ENCODE measurements at regions not wholly inside any gene's neighbourhood (a gene's known extent, or its start where the extent isn't known, plus 50 kb on each side); places are given as distances from the start of the nearest gene placed in this dataset.

DNA sequence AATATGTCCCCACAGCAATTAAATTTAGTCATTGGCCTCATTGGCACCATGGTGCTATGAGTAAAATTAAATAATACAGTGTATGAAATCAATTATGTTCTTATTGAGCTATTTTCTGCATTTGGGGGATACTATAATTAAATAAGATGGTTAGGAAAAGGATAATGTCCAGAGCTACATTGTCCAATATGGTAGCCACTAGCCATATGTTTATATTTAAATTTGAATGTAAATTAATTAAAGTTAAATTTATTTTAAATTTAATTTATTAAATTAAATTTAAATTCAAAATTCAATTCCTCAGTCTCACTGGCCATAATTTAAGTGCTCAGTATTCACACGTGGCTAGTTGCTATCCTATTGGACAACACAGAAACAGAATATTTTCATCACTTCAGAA lies 115.7 kb downstream of the SPATA31D1 start:
- Histone ChIP-seq H3K4me2 (ENCODE audit: insufficient read depth, insufficient read length, low read length) (no peak overlapping the region), H3K79me1 (ENCODE audit: insufficient read depth, low read depth, low read length, poor library complexity, severe bottlenecking) (no peaks in the 10 kb centered on the region), H3K27me3 (ENCODE audit: insufficient read depth, low read length) (no peaks in the 10 kb centered on the region), H3K9me3 (ENCODE audit: control insufficient read depth, low read depth, low read length) (no peaks in the 10 kb centered on the region), H2AK5ac (ENCODE audit: insufficient read length, low read length) (no peak overlapping the region), H2BK120ac (ENCODE audit: low read depth, low read length, poor library complexity, severe bottlenecking) (no peak overlapping the region), H3K27ac (ENCODE audit: insufficient read length, low read depth, low read length) (no peak overlapping the region), H2BK15ac (ENCODE audit: low read depth, low read length) (no peak overlapping the region), H3K18ac (ENCODE audit: insufficient read length, low read depth, low read length) (no peak overlapping the region), H2AFZ (ENCODE audit: low read length) (no peak overlapping the region), H4K91ac (ENCODE audit: insufficient read length, low read depth, low read length) (no peak overlapping the region), H3K4ac (ENCODE audit: low read depth, low read length) (no peak overlapping the region), H3K9ac (ENCODE audit: extremely low read depth, insufficient read length, low read length) (no peak overlapping the region), H4K20me1 (ENCODE audit: control insufficient read depth, insufficient read depth, insufficient read length) (no peaks in the 10 kb centered on the region), H4K8ac (replicated peaks; ENCODE audit: insufficient read length, low read depth, low read length) (no peak overlapping the region), H3K23me2 (ENCODE audit: insufficient read length, low read depth, low read length, poor library complexity, severe bottlenecking) (no peaks in the 10 kb centered on the region), H2BK20ac (ENCODE audit: low read depth, low read length, poor library complexity, severe bottlenecking) (no peak overlapping the region), H3K23ac (ENCODE audit: insufficient read length, low read depth, low read length) (no peak overlapping the region), H3K14ac (ENCODE audit: insufficient read depth, low read length) (no peak overlapping the region), H2BK12ac (ENCODE audit: insufficient read length, low read depth, low read length) (no peak overlapping the region), H3T11ph (ENCODE audit: low read length) (no peak overlapping the region), H3K79me2 (ENCODE audit: insufficient read depth, low read length) (no peaks in the 10 kb centered on the region), H3K4me1 (ENCODE audit: insufficient read depth, low read length) (no peaks in the 10 kb centered on the region; the same call in 1 of the 2 replicates), H3K56ac (ENCODE audit: insufficient read length, low read depth, low read length) (no peak overlapping the region), H4K5ac (ENCODE audit: insufficient read length, low read depth, low read length) (no peak overlapping the region), H2BK5ac (ENCODE audit: insufficient read length, low read length) (no peak overlapping the region)
- TF ChIP-seq, protein P1, sequence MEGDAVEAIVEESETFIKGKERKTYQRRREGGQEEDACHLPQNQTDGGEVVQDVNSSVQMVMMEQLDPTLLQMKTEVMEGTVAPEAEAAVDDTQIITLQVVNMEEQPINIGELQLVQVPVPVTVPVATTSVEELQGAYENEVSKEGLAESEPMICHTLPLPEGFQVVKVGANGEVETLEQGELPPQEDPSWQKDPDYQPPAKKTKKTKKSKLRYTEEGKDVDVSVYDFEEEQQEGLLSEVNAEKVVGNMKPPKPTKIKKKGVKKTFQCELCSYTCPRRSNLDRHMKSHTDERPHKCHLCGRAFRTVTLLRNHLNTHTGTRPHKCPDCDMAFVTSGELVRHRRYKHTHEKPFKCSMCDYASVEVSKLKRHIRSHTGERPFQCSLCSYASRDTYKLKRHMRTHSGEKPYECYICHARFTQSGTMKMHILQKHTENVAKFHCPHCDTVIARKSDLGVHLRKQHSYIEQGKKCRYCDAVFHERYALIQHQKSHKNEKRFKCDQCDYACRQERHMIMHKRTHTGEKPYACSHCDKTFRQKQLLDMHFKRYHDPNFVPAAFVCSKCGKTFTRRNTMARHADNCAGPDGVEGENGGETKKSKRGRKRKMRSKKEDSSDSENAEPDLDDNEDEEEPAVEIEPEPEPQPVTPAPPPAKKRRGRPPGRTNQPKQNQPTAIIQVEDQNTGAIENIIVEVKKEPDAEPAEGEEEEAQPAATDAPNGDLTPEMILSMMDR (conservative IDR thresholded peaks at IDR 0.05) = no peak
- H3K4me3 Mint-ChIP-seq = no peak overlapping the region
- no peaks in the 10 kb centered on the region for H3K27me3 Mint-ChIP-seq (ENCODE audit: low read depth)
- DNase-seq = no peak
- H3K9me3 Mint-ChIP-seq = peaks cover 21 to 23% of the 10 kb centered on the region in 2 experiments
- H3K36me3 Mint-ChIP-seq (ENCODE audit: insufficient read depth in 1 of 3, low read depth in 3 of 3) = peaks cover 14 to 24% (median 15%) of the 10 kb centered on the region in 3 experiments
- WGBS (ENCODE audit: extremely low coverage, insufficient read length, low lambda C conversion rate) = no CpG with 5 or more reads among the region's 1 CpG
- H3K4me1 Mint-ChIP-seq = peaks cover 7 to 8% of the 10 kb centered on the region in 2 experiments
- H3K27ac Mint-ChIP-seq = no peak overlapping the region
